ENCODE measurements at regions not wholly inside any gene's neighbourhood (a gene's known extent, or its start where the extent isn't known, plus 50 kb on each side); places are given as distances from the start of the nearest gene placed in this dataset.
"Not testable (repeated sequence)": the region's sequence is repeated elsewhere in the genome, so short reads cannot be mapped to it uniquely, and the experiment has no call there.

DNA sequence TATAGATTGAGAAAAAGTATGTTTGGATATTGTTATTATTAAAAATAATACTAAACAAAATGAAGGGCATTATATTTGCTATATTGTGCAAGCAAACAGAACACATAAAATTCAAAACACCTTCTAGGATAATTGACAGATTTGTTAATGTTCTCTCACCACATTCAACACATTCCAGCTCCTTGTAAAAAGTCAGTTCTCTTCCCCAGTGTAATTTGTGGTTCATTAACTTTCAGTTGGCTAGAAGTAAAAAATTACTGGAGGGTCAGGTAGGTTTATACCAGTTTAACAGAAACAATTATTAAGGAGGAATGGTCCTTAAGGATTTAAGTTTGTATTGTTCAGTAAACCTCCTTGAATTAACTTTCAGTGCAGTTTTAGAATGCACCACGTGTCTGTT, 1235.3 kb upstream of the ADGRL2 start:
- DNase-seq: no peak

DNA sequence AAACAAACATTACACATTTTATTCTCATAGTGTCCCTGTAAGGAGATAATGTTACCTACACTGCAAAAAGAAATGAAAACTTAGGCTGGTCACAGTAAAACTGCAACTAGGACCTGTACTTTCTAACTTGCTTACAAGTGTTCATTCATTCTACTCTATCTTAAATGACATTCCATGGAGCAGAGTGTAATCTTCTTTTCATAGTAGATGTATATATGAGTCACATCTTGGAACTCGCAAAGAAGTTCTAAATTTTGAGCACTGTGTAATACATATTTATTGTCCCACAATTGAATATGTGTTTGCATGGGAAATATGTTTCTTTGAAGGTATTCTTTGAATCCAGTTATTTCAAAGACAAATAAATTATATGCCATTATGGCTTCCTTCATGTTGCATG, 1258.5 kb upstream of the ADGRL2 start:
- no peak for DNase-seq

DNA sequence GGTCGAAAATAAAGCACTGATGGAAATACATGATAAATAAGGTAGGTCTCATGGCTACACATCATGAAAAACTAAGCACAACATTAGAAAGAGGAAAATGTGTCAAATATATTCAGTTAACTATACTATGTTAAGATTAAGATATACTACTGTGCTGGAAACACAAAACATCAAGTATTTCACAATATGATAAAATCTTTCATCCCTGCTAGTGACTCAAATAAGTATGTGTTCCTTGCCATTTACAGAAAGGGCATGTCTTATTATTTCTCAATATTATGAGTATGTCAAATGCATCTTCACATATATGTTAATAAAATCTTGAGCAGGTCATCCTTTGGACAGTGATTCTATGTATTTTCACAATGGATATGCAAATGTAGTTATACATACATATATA, 1260.1 kb upstream of the ADGRL2 start:
- no peak for DNase-seq

DNA sequence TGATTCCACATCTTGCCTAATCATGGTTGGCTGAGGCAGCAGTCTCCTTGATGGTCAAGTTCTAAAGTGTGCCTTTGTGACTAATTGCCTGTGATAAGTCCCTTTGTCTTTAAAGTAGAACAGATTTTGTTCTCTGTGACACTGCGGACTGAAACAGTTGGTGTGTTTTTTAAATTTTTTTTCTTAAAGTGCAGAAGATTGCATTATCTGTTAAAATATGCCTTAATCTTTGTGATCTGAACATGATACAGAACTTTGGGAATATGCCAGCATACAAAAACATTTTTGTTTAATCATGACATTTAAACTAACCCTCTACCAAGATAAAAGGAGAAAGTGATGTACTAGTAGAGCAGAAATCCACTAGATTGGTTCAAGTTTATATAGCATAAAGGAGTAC, 1260.6 kb upstream of the ADGRL2 start:
- no peak for DNase-seq

DNA sequence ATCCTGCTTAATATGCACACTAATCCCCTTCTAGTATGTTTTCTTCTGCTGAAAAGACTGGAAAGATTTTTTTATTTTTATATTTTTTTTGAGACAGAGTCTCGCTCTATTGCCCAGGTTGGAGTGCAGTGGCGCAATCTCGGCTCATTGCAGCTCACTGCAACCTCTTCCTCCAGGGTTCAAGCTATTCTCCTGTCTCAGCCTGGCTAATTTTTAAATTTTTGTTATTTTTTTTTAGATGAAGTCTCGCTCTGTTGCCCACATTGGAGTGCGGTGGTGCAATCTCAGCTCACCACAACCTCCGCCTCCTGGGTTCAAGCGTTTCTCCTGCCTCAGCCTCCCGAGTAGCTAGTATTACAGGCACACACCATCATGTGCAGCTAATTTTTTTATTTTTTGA, 1261.4 kb upstream of the ADGRL2 start:
- DNase-seq: not testable (repeated sequence)

DNA sequence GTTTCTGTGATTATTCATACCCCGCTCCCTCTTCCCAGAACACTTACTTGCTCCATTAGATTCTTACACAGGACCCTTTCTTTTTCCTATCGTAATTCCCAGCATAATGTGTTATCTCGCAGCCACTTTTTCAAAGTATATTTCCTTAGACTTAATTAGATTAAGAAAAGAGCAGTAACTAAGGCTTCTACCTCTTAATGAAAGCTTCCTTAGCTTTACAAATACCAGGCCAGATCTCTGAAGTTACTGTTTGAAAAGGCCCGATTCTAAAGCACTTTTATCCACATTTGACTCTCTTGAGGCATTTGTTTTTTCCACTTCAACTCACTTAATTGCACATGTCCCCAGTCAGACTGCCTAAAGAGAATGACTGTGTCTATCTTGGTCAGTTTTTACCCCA, 1264.3 kb upstream of the ADGRL2 start:
- DNase-seq: no peak

DNA sequence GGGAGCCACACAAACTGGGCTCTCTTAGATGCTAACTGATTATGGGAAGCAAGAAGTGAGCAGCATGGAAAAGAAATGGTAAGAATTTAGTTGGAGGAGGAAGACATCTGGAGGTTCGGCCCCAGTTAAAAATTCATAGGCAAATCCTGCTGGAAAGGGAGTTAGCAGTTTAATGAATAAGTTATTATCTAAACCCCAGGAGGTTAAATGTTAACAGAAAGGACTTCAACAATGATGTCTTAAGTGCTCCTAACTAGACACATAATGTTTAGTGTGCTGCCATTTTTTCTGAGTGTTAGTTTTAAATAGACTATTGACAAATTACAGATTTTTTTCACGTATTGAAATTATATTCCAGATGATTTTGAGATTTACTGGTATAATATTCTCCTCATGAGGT, 1265.3 kb upstream of the ADGRL2 start:
- no peak for DNase-seq

DNA sequence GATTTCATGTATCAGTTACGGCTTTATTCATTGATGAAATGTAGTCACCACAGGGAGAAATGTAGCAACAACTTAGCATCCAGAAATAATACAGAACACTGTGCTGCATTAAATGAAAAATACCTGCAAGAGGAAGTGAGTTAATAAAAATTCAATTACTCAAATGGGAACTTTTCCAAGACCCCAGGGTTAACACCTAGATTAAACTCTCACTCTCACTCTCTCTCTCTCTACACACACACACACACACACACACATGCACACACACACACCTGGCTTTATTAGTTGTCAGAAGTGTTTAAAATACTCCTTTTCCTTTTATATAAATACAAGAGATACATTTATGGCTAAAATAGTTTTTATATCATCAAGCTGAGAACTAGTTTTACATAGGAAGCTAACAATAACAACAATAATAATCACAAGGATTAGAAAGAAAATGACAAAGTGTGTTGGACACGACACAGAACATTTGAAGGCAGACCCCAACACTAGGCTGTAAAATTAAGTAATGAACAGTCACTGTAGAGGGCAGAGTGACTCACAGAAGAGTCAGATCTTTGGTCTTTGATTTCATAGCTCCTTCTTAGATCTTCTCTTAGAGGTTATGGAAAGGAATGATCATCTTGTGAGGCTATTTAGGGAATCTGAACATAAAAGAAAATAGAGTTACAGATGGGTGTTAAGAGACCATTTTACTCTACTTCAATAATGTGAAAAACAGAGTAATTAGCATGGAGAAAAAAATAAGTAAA, 1266.0 kb upstream of the ADGRL2 start:
- DNase-seq: no peak

DNA sequence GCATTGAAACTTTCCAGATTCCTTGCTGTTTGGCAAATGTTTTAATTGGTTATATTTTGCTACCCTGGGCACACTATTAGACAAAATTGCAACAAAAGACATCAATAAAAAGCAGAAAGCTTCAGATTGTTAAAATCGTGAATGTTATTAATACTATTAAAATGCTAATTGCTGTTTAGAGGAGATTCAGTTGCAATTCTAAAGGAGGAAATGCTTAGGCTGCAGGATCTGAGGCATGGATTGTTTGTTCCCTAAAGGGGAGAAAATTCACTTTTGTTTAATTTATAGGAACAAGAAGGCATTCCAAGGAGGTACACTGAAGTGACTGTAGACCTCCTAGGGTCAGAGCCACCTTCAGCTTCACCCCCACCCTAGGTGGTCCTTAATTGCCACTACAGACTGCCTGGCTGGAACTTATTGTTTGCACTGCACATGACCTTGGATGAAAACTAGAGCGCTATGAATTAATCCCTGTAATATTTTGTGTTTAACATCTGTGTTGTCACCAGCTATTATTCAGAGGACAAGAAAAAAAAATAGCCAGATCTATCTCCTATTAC, 1266.9 kb upstream of the ADGRL2 start:
- DNase-seq: no peak

DNA sequence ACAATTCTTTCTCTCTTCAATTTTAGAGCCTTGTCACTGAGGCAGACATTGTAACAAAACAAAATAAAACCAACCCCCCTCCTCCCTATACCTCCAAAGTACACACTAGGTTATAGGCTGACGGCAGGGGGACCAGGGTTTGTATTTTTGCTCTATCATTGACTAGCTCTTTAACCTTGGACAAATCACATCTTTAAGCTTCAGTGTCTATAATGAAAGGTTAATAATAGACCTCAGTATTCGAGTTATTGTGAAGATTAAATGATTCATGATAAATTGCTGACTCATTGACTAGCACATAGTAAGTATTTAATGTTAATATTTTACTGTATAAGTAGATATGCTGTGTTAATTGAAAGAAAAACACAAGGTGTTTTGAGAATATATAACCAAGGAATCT, 1267.6 kb upstream of the ADGRL2 start:
- DNase-seq: no peak

DNA sequence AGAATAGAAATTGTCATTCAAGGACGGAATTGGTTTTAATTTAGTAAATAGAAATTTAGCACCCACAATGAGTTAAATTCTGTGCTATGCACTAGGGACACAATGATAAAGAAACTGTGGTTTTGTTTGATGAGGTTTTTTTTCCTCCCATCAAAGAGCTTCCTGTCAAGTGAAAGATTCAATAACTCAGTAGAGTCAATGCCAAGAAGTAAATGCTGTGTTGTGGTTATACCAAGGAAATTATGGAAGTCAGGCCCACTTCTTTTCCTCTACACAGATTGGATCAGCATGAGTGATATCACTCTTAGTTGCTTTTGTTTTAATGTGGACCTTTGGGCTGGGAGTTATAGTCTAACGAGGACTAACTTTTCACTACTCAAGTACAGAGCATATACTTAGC, 1269.6 kb upstream of the ADGRL2 start:
- no peak for DNase-seq

DNA sequence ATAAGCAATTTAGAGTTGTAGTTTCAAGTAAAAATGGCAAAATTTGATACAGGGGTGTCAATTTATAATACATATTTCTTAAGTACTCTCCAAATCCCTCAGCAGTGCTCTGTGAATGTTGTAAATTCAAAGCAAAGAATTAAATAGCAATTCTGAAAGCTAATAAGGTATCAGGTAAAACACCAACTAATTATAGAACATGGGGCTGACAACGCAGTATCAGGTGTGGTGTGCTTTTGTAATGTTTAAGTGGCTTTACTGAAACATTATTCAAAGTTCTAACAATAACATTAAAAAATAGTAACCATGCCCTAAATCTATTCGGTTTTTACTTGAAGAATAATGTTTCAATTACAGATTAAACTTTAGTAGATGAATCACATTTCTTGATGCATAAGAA, 1271.2 kb upstream of the ADGRL2 start:
- no peak for DNase-seq

DNA sequence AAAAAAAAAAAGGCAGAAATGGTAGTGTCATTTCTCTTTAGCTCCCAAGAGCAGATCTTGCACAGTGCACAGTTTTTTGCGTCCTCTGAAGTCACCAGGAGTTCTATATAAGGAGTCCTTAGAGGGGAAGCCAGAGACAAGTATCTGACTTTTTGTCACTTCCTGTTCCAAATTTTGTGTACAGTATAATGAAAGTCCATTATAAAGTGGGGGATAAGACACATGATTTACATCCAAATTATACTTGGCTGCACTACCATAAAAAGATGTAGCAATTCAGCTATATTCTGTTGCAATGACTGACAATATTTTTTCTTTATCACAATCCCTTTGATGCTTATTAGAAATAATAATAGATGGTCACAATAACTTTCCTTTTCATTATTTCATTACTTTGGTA, 1276.9 kb upstream of the ADGRL2 start:
- DNase-seq: no peak

DNA sequence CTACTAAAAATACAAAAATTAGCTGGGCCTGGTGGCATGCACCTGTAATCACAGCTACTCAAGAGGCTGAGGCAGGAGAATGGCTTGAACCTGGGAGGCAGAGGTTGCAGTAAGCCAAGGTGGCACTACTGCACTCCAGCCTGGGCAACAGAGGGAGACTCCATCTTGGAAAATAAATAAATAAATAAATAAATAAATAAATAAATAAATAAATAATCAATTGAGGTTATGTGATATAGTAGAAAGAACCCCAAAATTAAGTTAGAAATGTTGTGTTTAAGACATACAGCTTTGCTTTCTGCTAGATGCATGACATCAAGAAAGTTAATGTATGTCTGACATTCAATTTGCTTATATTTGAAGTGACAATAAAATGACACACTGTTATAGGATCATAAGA, 1277.7 kb upstream of the ADGRL2 start:
- DNase-seq: not testable (repeated sequence)

DNA sequence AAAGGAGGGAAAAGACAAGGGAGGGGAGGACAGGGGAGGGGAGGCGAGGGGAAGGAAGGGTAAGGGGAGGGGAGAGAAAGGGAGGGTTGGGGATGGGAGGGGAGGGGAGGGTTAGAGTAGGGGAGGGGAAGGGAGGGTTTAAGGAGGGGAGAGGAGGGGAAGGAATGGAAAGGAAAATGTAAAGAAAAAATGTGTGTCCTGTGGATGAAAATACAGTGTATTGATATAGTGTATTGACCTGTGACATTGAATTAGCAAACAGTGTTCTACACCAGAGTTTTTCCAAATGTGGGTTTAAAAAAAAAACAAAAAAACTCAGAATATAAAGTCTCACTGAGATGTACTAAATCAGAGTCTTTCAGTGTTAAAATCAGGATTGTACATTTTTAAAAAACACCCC, 1279.8 kb upstream of the ADGRL2 start:
- DNase-seq: no peak

DNA sequence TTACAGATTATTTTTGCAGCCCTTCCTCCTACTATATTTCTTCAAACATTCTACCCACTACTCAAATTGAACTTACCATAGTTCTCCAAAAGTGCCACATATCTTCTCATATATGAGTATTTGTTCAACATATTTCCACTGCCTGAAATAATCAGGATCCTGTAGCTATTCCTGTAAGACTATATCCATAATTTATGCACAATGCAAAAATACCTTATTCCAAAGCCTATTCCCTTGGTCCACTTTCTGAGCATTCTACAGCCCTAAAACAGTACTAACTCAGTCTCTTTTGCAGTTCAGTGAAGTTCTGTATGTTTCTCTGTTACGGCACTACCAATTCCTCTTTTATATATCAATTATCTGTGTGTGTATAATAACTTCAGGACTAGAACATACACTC, 1283.7 kb upstream of the ADGRL2 start:
- DNase-seq: no peak

DNA sequence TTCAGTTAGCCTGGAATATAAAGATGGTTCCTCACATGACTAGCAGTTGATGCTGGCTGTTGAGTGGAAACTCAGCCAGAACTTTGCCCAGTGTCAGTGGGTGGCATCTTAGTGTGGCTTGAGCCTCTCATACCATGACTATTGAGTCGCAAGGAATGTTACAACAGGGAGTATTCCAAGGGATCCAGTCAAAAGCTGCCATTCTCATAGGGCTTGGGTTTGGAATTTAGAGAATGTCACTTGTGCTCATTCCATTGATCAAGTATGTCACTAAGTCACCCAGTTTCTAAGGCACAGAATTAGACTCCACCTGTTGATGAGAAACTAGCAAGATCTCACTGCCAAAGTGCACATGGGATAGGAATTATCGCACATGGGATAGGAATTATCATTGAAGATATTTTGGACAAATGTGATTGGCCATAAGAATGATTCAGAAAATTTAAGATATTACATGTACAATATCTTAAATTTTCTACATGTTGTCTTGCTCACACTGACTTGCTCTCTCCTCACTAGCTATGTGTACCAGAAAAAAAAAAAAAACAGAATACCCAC, 1290.7 kb upstream of the ADGRL2 start:
- DNase-seq: no peak

DNA sequence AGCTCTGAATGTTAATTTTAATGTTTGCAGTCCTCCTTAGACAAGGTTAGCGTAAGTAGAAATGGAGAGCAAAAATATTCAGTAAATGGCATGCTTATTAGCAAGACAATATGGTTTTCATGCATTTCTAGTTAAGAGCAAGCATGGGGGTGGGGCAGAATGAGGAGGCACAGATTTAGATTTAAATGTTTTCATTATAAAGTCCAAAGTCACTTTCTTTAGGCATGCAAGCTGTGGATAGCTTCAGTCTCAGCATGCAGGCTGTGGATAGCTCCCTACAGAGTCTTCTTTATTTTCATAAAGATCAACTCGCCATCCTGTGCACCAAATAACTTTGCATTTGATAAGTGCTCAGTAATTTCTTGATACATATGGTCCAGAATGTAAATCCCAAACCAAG, 1294.5 kb upstream of the ADGRL2 start:
- DNase-seq: no peak

DNA sequence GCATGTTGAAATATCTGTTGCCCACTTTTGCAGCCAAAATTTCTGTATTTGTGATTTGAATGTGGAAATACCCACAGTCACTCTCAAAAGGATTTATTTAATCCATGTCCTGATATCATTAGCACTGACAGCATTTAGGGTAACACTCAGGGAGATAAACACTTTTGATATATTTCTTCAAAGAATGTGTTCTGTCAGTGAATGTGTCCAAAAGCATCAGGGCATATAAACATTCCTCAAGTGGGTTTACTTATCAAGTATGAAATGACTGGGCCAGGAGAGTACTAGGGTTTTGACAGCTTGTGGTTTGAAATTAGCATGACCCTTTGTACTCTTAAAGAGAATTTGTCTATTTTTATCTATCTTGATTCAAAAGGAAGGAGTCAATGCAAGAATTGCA, 1302.1 kb upstream of the ADGRL2 start:
- no peak for DNase-seq

DNA sequence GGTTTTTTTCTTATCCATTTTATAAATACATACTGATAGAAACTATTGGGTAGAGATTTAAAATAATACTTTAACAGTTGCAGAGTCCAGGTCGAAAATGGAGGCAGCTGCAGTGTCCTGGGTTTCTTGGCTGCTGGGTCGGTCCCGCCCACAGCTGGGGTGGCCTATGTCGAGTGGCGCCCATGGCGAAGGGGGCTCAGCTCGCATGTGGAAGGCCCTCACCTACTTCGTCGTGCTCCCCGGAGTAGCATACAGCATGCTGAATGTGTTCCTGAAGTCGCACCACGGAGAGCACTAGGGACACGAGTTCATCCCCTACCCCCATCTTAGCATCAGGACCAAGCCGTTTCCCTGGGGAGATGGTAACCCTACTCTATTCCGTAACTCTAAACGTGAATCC, 1304.9 kb upstream of the ADGRL2 start:
- DNase-seq: no peak

DNA sequence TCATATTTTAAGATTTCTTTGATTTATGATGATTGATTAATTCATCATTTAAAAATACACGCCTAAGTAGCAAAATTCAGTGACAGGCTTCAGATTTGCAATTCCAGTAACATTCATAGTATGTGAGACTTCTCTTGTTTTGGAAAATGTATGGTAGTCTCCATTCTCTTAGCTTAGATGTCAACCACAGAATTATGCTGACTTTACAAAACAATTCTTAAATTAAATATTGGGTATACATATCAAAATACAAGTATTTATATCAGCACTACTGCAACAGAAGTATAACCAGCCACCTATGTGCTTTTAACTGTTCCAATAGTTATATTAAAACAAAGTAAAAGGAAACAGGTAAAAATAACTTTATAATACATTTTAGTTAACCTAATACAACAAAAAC, 1328.6 kb upstream of the ADGRL2 start:
- no peak for DNase-seq

DNA sequence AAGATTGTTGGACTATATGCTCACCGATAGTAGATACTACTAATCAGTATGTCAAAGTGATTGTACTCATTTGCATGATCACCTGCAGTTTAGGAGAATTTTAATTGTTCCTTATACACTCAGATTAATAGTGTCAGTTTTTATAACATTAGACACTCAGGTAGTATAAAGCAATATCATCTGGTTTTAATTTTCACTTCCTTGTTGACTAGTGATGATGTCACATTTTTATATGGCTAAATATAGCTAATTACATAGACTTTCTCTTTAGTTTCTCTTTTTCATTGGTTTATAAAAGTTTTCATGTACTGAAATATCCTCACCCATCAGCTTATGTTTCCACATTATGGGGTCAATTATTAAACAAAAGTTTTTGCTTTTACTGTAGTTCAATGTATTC, 1332.4 kb upstream of the ADGRL2 start:
- DNase-seq: no peak

DNA sequence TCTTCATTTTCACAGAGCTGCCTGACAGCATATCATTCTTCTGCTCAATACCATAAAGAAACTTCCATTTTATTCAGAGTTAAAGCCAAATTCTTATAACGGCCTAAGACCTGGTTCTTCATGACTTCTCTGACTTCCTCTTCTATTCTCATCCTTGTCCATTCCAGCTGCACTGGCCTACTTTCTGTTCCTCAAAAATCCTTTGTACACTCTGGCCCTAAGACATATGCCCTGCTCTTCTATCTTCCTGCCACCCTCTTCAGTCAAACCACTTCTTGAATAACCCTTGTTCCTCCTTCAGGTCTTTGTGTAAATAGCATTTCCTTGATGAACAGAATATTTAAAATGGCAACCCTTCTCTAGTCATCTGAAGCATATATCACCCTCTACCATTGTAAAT, 1338.7 kb upstream of the ADGRL2 start:
- no peak for DNase-seq

DNA sequence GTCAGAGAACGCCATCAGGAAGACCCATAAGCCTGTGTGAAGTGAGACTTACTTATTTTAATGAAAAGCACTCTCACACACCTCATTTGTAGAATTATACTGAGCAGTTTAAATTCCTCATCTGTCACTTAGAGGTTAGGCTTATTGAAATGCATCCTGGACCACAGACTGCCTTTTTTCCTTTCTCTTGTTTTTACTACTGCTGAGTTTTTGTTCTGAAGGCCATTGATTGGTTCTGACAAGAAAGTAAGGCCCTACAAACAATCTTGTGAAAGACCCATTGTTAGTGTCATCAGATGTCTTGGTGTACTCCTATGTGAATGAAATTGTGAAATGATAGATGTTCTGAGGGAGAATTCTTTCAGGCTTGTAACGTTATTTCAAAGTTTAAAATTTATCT, 1343.3 kb upstream of the ADGRL2 start:
- DNase-seq: no peak

DNA sequence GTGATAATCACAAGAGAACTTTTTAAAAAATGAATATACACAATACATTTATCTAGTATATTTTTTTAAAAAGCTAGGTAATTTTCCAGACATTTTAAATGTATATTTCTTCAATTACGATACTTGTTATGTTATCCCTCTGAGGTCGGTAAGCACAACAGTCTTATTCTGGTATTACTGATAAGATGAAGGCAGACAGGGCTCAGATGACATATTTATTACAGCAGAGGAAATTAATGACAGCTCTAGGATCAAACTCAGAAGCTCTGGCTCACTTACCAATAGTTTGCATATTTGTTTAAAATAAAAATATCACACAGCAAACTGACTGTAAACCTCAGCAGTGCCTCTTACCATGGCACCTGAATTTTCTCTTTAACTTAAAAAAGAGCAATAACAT, 1347.0 kb upstream of the ADGRL2 start:
- no peak for DNase-seq
